ENCODE measurements at regions not wholly inside any gene's neighbourhood (a gene's known extent, or its start where the extent isn't known, plus 50 kb on each side); places are given as distances from the start of the nearest gene placed in this dataset.

- ATAC-seq (peak; percentile 73), DNase-seq (ENCODE audit: low read depth, low spot score) (peak; percentile 12)
- no TSS peak for BruUV-seq (replicated peaks)
- Histone ChIP-seq H3K4me3 (replicated peaks in 1 of 2; ENCODE audit: low read depth in 1 of 2, low read length in 2 of 2) (no peak overlapping the region), H3K9me2 (ENCODE audit: insufficient read depth) (no peaks in the 10 kb centered on the region), H2AFZ (ENCODE audit: low read depth, low read length, poor library complexity, severe bottlenecking) (no peak overlapping the region), H3K36me3 (ENCODE audit: control insufficient read depth in 1 of 2, insufficient read depth in 2 of 2, low read length in 2 of 2) (no peaks in the 10 kb centered on the region), H3K27me3 (ENCODE audit: insufficient read depth, low read length) (no peaks in the 10 kb centered on the region; the same call in 1 of the 2 replicates), H3K27ac (ENCODE audit: low read depth, low read length) (no peak overlapping the region), H3K79me2 (ENCODE audit: insufficient read depth, low read length) (no peaks in the 10 kb centered on the region), H3K4me1 (ENCODE audit: control insufficient read depth in 1 of 2, insufficient read depth in 2 of 2, low read length in 2 of 2) (no peaks in the 10 kb centered on the region), H4K20me1 (ENCODE audit: insufficient read depth) (no peaks in the 10 kb centered on the region), H3K9ac (ENCODE audit: low read length) (no peak overlapping the region), H3K9me3 (ENCODE audit: control insufficient read depth in 1 of 2, insufficient read depth in 1 of 2, low read depth in 1 of 2, low read length in 2 of 2) (no peaks in the 10 kb centered on the region), H3K4me2 (ENCODE audit: low read length) (no peak overlapping the region)
- ChIA-PET CTCF (interaction anchor here (0.6 to 1.3 kb wide), 5 partner anchors 9 to 1761 kb away, joined by 3 to 4 read pairs (median 3); no protein-coding TSS in a partner anchor), RAD21 (ENCODE audit: low non-redundant PET in 1 of 2, low total read pairs in 2 of 2, uncharacterized antibody in 2 of 2, unreplicated experiment in 2 of 2) (no interaction called here), POLR2A (interaction anchor here (0.6 kb wide), 1 partner anchor 554 kb away, joined by 4 read pairs; no protein-coding TSS in a partner anchor)
- intact Hi-C loops (cut with micrococcal nuclease) = loop anchor here (2.0 to 10.0 kb wide), 3 partner anchors 365 to 1832 kb away; no protein-coding TSS in a partner anchor
- TF ChIP-seq SIN3A (IDR thresholded peaks at IDR 0.05; ENCODE audit: low read depth) (no peak), CTCF (IDR thresholded peaks at IDR 0.05 in 2 of 3, conservative IDR thresholded peaks at IDR 0.05 in 1 of 3; ENCODE audit: borderline replicate concordance in 1 of 3, insufficient read depth in 1 of 3, low read depth in 2 of 3, low read length in 2 of 3) (peak; percentile 29 to 54 (median 38); a peak in 4 of 6 replicates), CEBPB (IDR thresholded peaks at IDR 0.05; ENCODE audit: low read depth) (no peak), FOSL1 (IDR thresholded peaks at IDR 0.05; ENCODE audit: low read depth) (no peak), ZBTB33 (IDR thresholded peaks at IDR 0.05; ENCODE audit: extremely low read depth, insufficient replicate concordance, low read length) (no peak), RAD21 (IDR thresholded peaks at IDR 0.05; ENCODE audit: low read depth) (peak; percentile 66), POLR2AphosphoS5 (IDR thresholded peaks at IDR 0.05; ENCODE audit: low read depth, low read length) (no peak)
These were observed 80.0 kb downstream of the ETAA1 start for GRCh38 chr2:67476809-67477790.

All from HCT116 (cell line).